Fibroblast of pulmonary artery (primary cell): ENCODE measurements at regions not wholly inside any gene's neighbourhood (a gene's known extent, or its start where the extent isn't known, plus 50 kb on each side); places are given as distances from the start of the nearest gene placed in this dataset.
A peak's percentile ranks its signal among the peaks of the same experiment; 100 is the strongest.

Source experiments
- DNase-seq: peaks from one replicate; pipeline ENCODE4 v3.0.0-alpha.2; 2010; ENCODE audit warnings: low read depth
- H3K4me3 ChIP-seq: replicated peaks from 2 replicates; pipeline ENCODE4 v1.5.1; 2011; ENCODE audit warnings: low read depth, mild to moderate bottlenecking, control low read depth, low read length, moderate library complexity
- TF ChIP-seq, protein P1 (sequence below): IDR thresholded peaks from 2 replicates; pipeline ENCODE4 v1.5.1; 2011; ENCODE audit warnings: mild to moderate bottlenecking, control low read depth, low read length, inconsistent platforms; ENCODE audit errors: missing control alignments

DNA sequence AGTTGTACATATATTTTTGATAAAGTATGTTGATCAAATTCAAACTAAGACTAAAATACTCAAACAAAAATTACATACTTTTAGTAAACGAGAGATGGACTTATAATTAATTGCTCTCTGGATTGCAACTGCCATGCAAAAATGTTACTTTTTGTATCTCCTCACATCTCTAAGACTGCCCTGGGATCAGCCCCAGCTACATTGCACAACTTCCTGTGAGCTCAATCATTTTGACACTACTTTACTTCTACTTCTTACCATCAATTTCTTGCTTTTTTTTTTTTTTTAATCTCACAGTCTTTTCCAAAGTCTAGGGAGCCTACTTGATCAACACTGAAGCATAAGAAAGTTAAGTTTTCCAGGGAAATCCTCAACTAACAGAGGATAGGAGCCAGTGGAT is 506.0 kb upstream of the CDH10 start:
- DNase-seq: no peak
- TF ChIP-seq, protein P1, sequence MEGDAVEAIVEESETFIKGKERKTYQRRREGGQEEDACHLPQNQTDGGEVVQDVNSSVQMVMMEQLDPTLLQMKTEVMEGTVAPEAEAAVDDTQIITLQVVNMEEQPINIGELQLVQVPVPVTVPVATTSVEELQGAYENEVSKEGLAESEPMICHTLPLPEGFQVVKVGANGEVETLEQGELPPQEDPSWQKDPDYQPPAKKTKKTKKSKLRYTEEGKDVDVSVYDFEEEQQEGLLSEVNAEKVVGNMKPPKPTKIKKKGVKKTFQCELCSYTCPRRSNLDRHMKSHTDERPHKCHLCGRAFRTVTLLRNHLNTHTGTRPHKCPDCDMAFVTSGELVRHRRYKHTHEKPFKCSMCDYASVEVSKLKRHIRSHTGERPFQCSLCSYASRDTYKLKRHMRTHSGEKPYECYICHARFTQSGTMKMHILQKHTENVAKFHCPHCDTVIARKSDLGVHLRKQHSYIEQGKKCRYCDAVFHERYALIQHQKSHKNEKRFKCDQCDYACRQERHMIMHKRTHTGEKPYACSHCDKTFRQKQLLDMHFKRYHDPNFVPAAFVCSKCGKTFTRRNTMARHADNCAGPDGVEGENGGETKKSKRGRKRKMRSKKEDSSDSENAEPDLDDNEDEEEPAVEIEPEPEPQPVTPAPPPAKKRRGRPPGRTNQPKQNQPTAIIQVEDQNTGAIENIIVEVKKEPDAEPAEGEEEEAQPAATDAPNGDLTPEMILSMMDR: no peak
- H3K4me3 ChIP-seq: no peak overlapping the region

DNA sequence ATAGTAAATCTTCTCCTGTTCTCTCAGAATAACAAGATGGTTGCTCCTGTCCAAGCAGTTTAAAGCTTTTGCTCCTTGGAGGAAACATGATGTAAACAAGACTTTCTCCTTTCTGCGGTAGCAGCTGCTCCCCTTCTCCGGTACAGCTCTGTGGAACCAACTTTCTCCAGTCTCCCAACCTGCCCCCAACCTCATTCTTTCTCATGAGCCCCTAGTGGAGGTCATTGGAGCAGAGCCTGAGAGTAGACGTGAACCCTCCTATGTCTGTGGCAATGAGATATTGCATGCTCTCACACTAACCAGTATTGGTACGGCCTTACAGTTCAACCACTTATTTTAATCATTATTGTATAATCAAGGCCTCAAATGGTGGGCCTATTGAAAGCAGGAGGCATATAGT is 483.8 kb upstream of the CDH10 start:
- TF ChIP-seq, protein P1: no peak
- no peak for DNase-seq
- H3K4me3 ChIP-seq: no peak overlapping the region

DNA sequence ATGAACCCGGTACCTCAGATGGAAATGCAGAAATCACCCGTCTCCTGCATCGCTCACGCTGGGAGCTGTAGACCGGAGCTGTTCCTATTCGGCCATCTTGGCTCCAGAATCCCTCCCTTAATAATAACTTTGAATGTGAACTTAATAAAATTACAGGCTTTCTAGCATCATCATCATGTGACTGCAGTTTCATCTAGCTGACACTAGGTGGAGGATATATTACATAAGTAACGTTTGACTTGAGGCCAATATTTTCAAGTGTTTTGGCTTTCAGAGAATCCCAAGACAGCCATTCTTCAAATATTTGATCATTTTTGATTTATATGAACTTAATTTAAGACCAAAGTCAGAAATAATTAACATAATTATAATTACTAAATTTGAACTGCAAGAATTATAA is 474.9 kb upstream of the CDH10 start:
- DNase-seq: peak; percentile 1
- TF ChIP-seq, protein P1: peak; percentile 5
- H3K4me3 ChIP-seq: no peak overlapping the region

DNA sequence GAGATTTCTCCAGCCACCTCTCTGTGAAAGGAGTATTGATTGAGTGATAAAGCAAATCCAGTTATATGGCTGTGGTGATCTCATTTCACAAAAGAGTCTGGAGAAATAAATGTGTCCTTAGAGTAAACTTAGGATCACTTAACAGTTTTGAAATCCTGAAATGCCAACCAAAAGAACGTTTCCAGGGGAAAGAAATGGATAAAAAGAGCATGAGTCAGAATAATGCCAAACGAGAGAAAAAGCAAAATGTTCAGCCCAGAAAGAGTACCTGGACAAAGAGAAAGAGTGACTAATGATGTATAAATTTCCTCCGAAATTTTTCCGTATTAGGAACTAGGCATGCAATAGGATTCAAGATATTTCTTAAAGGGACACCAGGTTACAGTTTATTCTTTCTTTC is 463.1 kb upstream of the CDH10 start:
- DNase-seq: no peak
- H3K4me3 ChIP-seq: no peak overlapping the region
- TF ChIP-seq, protein P1: no peak

DNA sequence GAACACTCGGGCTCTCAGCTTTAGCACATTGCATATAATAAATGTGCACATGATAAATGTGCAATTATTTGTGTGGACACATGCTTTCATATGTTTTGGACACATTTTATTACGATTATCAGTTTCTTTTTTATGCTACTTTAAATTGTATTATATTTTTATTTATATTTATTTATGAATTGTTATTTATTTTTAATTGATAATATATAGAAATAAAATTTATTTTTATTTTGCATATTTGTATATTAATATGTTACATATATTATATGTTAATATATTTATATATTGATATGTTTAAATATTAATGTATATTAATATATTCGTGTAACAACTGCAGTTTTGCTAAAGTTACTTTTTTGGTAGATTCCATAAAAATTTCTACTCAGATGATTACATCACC is 454.8 kb upstream of the CDH10 start:
- no peak overlapping the region for H3K4me3 ChIP-seq
- TF ChIP-seq, protein P1: no peak
- no peak for DNase-seq

DNA sequence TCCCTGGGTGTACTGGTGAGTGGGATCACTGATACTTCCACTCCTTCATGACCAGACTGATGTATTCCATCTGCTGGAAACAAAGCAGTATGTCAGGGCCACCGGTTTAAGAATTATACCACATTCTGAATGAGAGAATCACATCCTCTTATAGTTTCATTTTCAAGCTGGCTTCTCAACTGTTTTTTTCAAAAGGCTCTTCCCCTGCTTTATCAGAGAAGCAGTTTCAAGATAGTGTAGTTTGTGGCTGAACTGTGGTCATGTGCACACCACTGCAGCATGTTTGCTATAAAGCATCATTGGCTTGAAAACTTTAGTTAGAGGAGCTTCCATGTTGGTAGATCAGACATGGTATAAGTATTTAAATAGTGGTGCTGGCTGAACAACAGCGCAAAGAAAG is 450.5 kb upstream of the CDH10 start:
- DNase-seq: no peak
- H3K4me3 ChIP-seq: no peak overlapping the region
- TF ChIP-seq, protein P1: no peak

DNA sequence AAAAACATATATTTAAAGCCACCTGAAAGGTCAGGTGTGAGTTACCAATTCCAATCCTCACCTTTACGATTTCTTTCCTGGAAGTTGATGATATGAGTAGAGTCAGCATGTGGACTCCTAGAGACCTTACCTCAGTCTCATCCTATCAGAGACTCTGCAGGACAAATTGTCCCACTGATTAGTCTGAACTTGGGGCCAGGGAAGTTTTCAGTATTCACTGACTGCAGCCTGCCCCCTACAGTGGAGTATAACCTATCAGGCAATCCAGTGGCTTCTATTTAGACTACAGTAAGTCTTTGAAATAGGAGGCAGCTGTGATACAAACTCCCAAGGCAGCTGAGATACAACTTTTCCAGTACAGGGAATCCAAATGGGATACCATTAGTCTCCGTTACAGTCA is 449.4 kb upstream of the CDH10 start:
- TF ChIP-seq, protein P1: no peak
- no peak for DNase-seq
- no peak overlapping the region for H3K4me3 ChIP-seq
